Sigmoid colon (tissue), 3 donors: ENCODE measurements at regions not wholly inside any gene's neighbourhood (a gene's known extent, or its start where the extent isn't known, plus 50 kb on each side); places are given as distances from the start of the nearest gene placed in this dataset.

ENCODE experiments used
- POLR2A ChIP-seq, 2 donors: fragments of 450-650 bp; IDR thresholded peaks; one replicate each; pipeline ENCODE4 v1.6.1; 2016; ENCODE audit warnings: antibody characterized with exemption in 2 of 2, mild to moderate bottlenecking in 2 of 2, moderate library complexity in 2 of 2
- TF ChIP-seq, protein P1 (sequence below), 4 experiments: fragments of 450-650 bp in 3 of 4; fragments of 200-600 bp in 1 of 4; IDR thresholded peaks; one replicate each; pipeline ENCODE4 v1.5.1; 2016 to 2019; ENCODE audit warnings: antibody characterized with exemption in 4 of 4, mild to moderate bottlenecking in 3 of 4, moderate library complexity in 2 of 4

GRCh38 chr9:1918108-1918507, 97.0 kb upstream of the SMARCA2 start:
- TF ChIP-seq, protein P1, sequence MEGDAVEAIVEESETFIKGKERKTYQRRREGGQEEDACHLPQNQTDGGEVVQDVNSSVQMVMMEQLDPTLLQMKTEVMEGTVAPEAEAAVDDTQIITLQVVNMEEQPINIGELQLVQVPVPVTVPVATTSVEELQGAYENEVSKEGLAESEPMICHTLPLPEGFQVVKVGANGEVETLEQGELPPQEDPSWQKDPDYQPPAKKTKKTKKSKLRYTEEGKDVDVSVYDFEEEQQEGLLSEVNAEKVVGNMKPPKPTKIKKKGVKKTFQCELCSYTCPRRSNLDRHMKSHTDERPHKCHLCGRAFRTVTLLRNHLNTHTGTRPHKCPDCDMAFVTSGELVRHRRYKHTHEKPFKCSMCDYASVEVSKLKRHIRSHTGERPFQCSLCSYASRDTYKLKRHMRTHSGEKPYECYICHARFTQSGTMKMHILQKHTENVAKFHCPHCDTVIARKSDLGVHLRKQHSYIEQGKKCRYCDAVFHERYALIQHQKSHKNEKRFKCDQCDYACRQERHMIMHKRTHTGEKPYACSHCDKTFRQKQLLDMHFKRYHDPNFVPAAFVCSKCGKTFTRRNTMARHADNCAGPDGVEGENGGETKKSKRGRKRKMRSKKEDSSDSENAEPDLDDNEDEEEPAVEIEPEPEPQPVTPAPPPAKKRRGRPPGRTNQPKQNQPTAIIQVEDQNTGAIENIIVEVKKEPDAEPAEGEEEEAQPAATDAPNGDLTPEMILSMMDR (IDR thresholded peaks at IDR 0.05): no peak
- no peak for TF ChIP-seq POLR2A (IDR thresholded peaks at IDR 0.05)
